Trophoblast cell (in vitro differentiated cells and primary cell): ENCODE measurements at regions not wholly inside any gene's neighbourhood (a gene's known extent, or its start where the extent isn't known, plus 50 kb on each side); places are given as distances from the start of the nearest gene placed in this dataset.

Experiments used
- DNase-seq, 2 donors: peaks; one replicate each; pipeline ENCODE4 v3.0.0-alpha.2; 2016
- H2AFZ ChIP-seq: 2 replicates; pipeline ENCODE4 v1.6.1; 2013; ENCODE audit warnings: low read length, moderate library complexity, mild to moderate bottlenecking; ENCODE audit not compliant: insufficient read depth, poor library complexity
- H2AK5ac ChIP-seq: 2 replicates; pipeline ENCODE4 v1.6.1; 2013; ENCODE audit warnings: mild to moderate bottlenecking, low read length
- H2BK120ac ChIP-seq: 2 replicates; pipeline ENCODE4 v1.6.1; 2013; ENCODE audit warnings: low read length, mild to moderate bottlenecking, moderate library complexity; ENCODE audit not compliant: insufficient read depth, poor library complexity
- H2BK12ac ChIP-seq: 2 replicates; pipeline ENCODE4 v1.6.1; 2013; ENCODE audit warnings: mild to moderate bottlenecking, low read length, moderate library complexity
- H2BK5ac ChIP-seq: 2 replicates; pipeline ENCODE4 v1.6.1; 2013; ENCODE audit warnings: low read length, low read depth, moderate library complexity, mild to moderate bottlenecking; ENCODE audit not compliant: poor library complexity
- H3K14ac ChIP-seq: 2 replicates; pipeline ENCODE4 v1.6.1; 2013; ENCODE audit warnings: mild to moderate bottlenecking, low read length
- H3K18ac ChIP-seq: 2 replicates; pipeline ENCODE4 v1.6.1; 2013; ENCODE audit warnings: mild to moderate bottlenecking, low read length
- H3K23ac ChIP-seq: 2 replicates; pipeline ENCODE4 v1.6.1; 2013; ENCODE audit warnings: low read length
- H3K27ac ChIP-seq: 2 replicates; pipeline ENCODE4 v1.5.1; 2013; ENCODE audit warnings: low read depth, mild to moderate bottlenecking, inconsistent platforms, low read length, moderate library complexity
- H3K27me3 ChIP-seq: 2 replicates; pipeline ENCODE4 v1.6.1; 2013; ENCODE audit warnings: inconsistent platforms, mild to moderate bottlenecking, low read length, moderate library complexity; ENCODE audit not compliant: insufficient read depth
- H3K36me3 ChIP-seq, 2 experiments: 1 replicate in 1 of 2; 2 replicates in 1 of 2; pipeline ENCODE4 v1.6.1; 2013; ENCODE audit warnings: low read length in 2 of 2, mild to moderate bottlenecking in 2 of 2, moderate library complexity in 1 of 2; ENCODE audit not compliant: insufficient read depth in 2 of 2, control insufficient read depth in 1 of 2
- H3K4ac ChIP-seq: 2 replicates; pipeline ENCODE4 v1.6.1; 2013; ENCODE audit warnings: low read depth, mild to moderate bottlenecking, low read length, moderate library complexity
- H3K4me1 ChIP-seq, 2 experiments: 1 replicate in 1 of 2; 2 replicates in 1 of 2; pipeline ENCODE4 v1.6.1; 2013; ENCODE audit warnings: low read length in 2 of 2, mild to moderate bottlenecking in 2 of 2, moderate library complexity in 1 of 2; ENCODE audit not compliant: insufficient read depth in 2 of 2, control insufficient read depth in 1 of 2
- H3K4me2 ChIP-seq: 2 replicates; pipeline ENCODE4 v1.6.1; 2013; ENCODE audit warnings: inconsistent platforms, mild to moderate bottlenecking, low read length, moderate library complexity
- H3K4me3 ChIP-seq: 2 replicates; pipeline ENCODE4 v1.5.1; 2013; ENCODE audit warnings: mild to moderate bottlenecking, low read depth, low read length, inconsistent platforms
- H3K79me1 ChIP-seq: one replicate; pipeline ENCODE4 v1.6.1; 2013; ENCODE audit warnings: low read length
- H3K79me2 ChIP-seq: 2 replicates; pipeline ENCODE4 v1.6.1; 2013; ENCODE audit warnings: low read length, mild to moderate bottlenecking; ENCODE audit not compliant: control insufficient read depth, insufficient read depth, poor library complexity
- H3K9ac ChIP-seq: 2 replicates; pipeline ENCODE4 v1.6.1; 2013; ENCODE audit warnings: mild to moderate bottlenecking, low read length
- H3K9me3 ChIP-seq: 2 replicates; pipeline ENCODE4 v1.6.1; 2013; ENCODE audit warnings: low read depth, mild to moderate bottlenecking, control low read depth, inconsistent platforms, low read length; ENCODE audit not compliant: insufficient read depth
- H4K12ac ChIP-seq: 2 replicates; pipeline ENCODE4 v1.6.1; 2013; ENCODE audit warnings: low read depth, mild to moderate bottlenecking, low read length, moderate library complexity
- H4K8ac ChIP-seq: 2 replicates; pipeline ENCODE4 v1.6.1; 2013; ENCODE audit warnings: low read depth, mild to moderate bottlenecking, low read length, moderate library complexity
- H4K91ac ChIP-seq: one replicate; pipeline ENCODE4 v1.6.1; 2013; ENCODE audit warnings: low read depth, mild to moderate bottlenecking, low read length, moderate library complexity
- WGBS: extraction: QIAGEN DNeasy Blood & Tissue Kit; methylation state at CpG from one replicate; pipeline ENCODE4 v1.1.7; 2013; ENCODE audit warnings: missing lambda C conversion rate; ENCODE audit not compliant: insufficient read length, insufficient coverage; ENCODE audit errors: extremely low coverage; 5-methylcytosine and 5-hydroxymethylcytosine counted together

GRCh38 chr13:79225487-79226232 is 180.4 kb downstream of the RBM26 start:
- no peak overlapping the region for H4K8ac ChIP-seq
- peak overlapping the region; percentile 66 for H3K27ac ChIP-seq
- H3K9ac ChIP-seq: no peak overlapping the region
- H2AK5ac ChIP-seq: no peak overlapping the region
- no peak overlapping the region for H3K4me2 ChIP-seq
- no peaks in the 10 kb centered on the region for H3K79me2 ChIP-seq
- no peak overlapping the region for H3K4ac ChIP-seq
- H3K4me3 ChIP-seq: no peak overlapping the region
- peak overlapping the region; percentile 21 for H2BK5ac ChIP-seq
- H3K4me1 ChIP-seq: peaks cover 19 to 29% of the 10 kb centered on the region in 2 experiments
- peak overlapping the region; percentile 50 for H4K91ac ChIP-seq
- WGBS: no CpG with 5 or more reads among the region's 5 CpGs
- H2AFZ ChIP-seq: no peak overlapping the region
- H3K18ac ChIP-seq: no peak overlapping the region
- no peaks in the 10 kb centered on the region for H3K36me3 ChIP-seq
- H4K12ac ChIP-seq: no peak overlapping the region
- peak overlapping the region; percentile 1 for H2BK12ac ChIP-seq
- H3K9me3 ChIP-seq: no peaks in the 10 kb centered on the region
- no peak overlapping the region for H3K14ac ChIP-seq
- no peaks in the 10 kb centered on the region for H3K27me3 ChIP-seq
- no peak overlapping the region for H3K23ac ChIP-seq
- H3K79me1 ChIP-seq: peaks cover 5% of the 10 kb centered on the region
- H2BK120ac ChIP-seq: peak overlapping the region; percentile 25
- peak; percentile 88 to 95 for DNase-seq

GRCh38 chr13:79222427-79223205 is 183.4 kb downstream of the RBM26 start:
- Histone ChIP-seq H3K27ac (no peak overlapping the region), H2BK12ac (no peak overlapping the region), H3K23ac (no peak overlapping the region), H3K9ac (no peak overlapping the region), H2BK5ac (no peak overlapping the region), H3K36me3 (no peaks in the 10 kb centered on the region), H4K8ac (no peak overlapping the region), H3K79me1 (peaks cover 3% of the 10 kb centered on the region), H3K9me3 (no peaks in the 10 kb centered on the region), H3K27me3 (no peaks in the 10 kb centered on the region), H3K14ac (no peak overlapping the region), H3K4me2 (no peak overlapping the region), H2AFZ (no peak overlapping the region), H3K79me2 (no peaks in the 10 kb centered on the region), H2AK5ac (no peak overlapping the region), H3K18ac (no peak overlapping the region), H4K12ac (no peak overlapping the region), H3K4me3 (no peak overlapping the region), H4K91ac (no peak overlapping the region), H3K4ac (no peak overlapping the region), H2BK120ac (no peak overlapping the region), H3K4me1 (peaks cover 9 to 15% of the 10 kb centered on the region in 2 experiments)
- DNase-seq: no peak
- no CpG with 5 or more reads among the region's 4 CpGs for WGBS

DNA sequence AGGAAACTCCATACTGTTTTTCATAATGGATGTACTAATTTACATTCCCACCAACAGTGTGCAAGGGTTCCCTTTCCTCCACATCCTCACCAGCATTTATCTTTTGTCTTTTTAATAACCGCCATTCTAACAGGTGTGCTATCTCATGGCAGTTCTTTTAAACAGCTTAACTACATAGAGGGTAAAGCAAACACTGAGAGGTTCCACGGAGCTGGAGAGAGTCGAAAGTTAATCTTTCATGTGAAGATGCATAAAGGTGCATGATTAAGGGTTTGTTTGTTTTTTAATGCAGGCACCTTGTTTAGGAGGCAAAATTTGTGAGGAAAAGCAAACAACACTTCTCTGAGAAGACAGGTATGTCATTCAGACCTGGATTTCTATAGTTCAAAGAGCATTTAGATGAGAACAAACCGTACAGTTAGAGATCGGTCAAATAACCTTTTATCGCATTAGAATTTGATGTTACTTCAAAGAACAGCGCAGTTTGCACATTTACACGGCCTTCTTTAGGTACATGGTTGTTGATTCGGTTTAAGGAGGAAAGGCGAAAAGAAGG is 193.9 kb downstream of the RBM26 start:
- H3K27ac ChIP-seq: no peak overlapping the region
- H4K91ac ChIP-seq: no peak overlapping the region
- no peak overlapping the region for H3K4me3 ChIP-seq
- no peak overlapping the region for H3K18ac ChIP-seq
- H3K23ac ChIP-seq: no peak overlapping the region
- H3K14ac ChIP-seq: no peak overlapping the region
- no peak overlapping the region for H3K4ac ChIP-seq
- H3K9me3 ChIP-seq: no peaks in the 10 kb centered on the region
- no peaks in the 10 kb centered on the region for H3K27me3 ChIP-seq
- no CpG with 5 or more reads among the region's 10 CpGs for WGBS
- H2BK5ac ChIP-seq: no peak overlapping the region
- no peak for DNase-seq
- H3K4me2 ChIP-seq: no peak overlapping the region
- no peak overlapping the region for H3K9ac ChIP-seq
- no peaks in the 10 kb centered on the region for H3K36me3 ChIP-seq
- H3K4me1 ChIP-seq: peaks cover 0 to 5% of the 10 kb centered on the region in 2 experiments
- H2BK120ac ChIP-seq: no peak overlapping the region
- H2AFZ ChIP-seq: no peak overlapping the region
- H4K12ac ChIP-seq: no peak overlapping the region
- H2AK5ac ChIP-seq: no peak overlapping the region
- no peak overlapping the region for H4K8ac ChIP-seq
- no peaks in the 10 kb centered on the region for H3K79me1 ChIP-seq
- H3K79me2 ChIP-seq: no peaks in the 10 kb centered on the region
- H2BK12ac ChIP-seq: no peak overlapping the region

DNA sequence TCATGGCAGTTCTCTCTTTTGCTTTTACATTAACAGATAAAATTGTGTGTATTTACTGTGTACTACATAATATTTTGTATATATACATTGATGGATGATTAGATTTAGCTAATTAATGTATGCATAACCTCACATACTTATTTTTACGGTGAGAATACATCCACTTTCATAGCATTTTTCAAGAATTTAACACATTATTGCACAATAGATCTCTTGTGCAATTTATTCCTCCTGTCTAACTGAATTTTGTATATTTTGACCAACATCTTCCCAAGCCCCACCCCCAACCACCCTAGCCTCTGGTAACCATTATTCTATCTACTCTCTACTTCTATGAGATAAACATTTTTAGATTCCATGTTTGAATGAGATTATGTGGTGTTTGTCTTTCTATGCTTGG is 194.7 kb downstream of the RBM26 start:
- Histone ChIP-seq H2BK5ac (no peak overlapping the region), H3K23ac (no peak overlapping the region), H3K4me2 (no peak overlapping the region), H3K79me1 (no peaks in the 10 kb centered on the region), H3K18ac (no peak overlapping the region), H4K12ac (no peak overlapping the region), H3K27ac (no peak overlapping the region), H2BK12ac (no peak overlapping the region), H3K4me3 (no peak overlapping the region), H2AFZ (no peak overlapping the region), H3K36me3 (no peaks in the 10 kb centered on the region), H2BK120ac (no peak overlapping the region), H3K14ac (no peak overlapping the region), H4K91ac (no peak overlapping the region), H3K9me3 (no peaks in the 10 kb centered on the region), H3K9ac (no peak overlapping the region), H4K8ac (no peak overlapping the region), H3K4ac (no peak overlapping the region), H3K4me1 (peaks cover 0 to 5% of the 10 kb centered on the region in 2 experiments), H3K27me3 (no peaks in the 10 kb centered on the region), H3K79me2 (no peaks in the 10 kb centered on the region), H2AK5ac (no peak overlapping the region)
- peak in 1 of 2 donors; percentile 10 for DNase-seq
- no CpG with 5 or more reads among the region's 1 CpG for WGBS
